Heart right ventricle (tissue), 16 donors: ENCODE measurements at regions not wholly inside any gene's neighbourhood (a gene's known extent, or its start where the extent isn't known, plus 50 kb on each side); places are given as distances from the start of the nearest gene placed in this dataset.

ENCODE experiments used
- ATAC-seq, 8 donors: fragments of 200-7000 bp; cut with Tn5 transposase; one replicate each; pipeline ENCODE4 v1.9.1; 2020; ENCODE audit warnings: mild to moderate bottlenecking in 8 of 8, moderate library complexity in 8 of 8, moderate number of reproducible peaks in 1 of 8
- DNase-seq, 2 donors: peaks; one replicate each; pipeline ENCODE4 v3.0.0-alpha.2; 2020
- H3K27ac ChIP-seq, 10 donors: fragments of 200-600 bp; sonication (generic) in 2 of 10; one replicate each; pipeline versions ENCODE4 v1.5.0 to v1.8.0; 2020 to 2022; ENCODE audit warnings: mild to moderate bottlenecking in 3 of 10
- H3K27me3 ChIP-seq, 7 donors: fragments of 200-600 bp; one replicate each; pipeline ENCODE4 v1.8.0; 2021 to 2022; ENCODE audit warnings: mild to moderate bottlenecking in 2 of 7
- H3K36me3 ChIP-seq, 9 donors: fragments of 200-600 bp; sonication (generic) in 1 of 9; one replicate each; pipeline versions ENCODE4 v1.5.0 to v1.8.0; 2020 to 2022; ENCODE audit warnings: mild to moderate bottlenecking in 2 of 9
- H3K4me1 ChIP-seq, 9 donors: fragments of 200-600 bp; sonication (generic) in 1 of 9; one replicate each; pipeline versions ENCODE4 v1.5.0 to v1.8.0; 2020 to 2022; ENCODE audit warnings: mild to moderate bottlenecking in 4 of 9
- H3K4me3 ChIP-seq, 10 donors: fragments of 200-600 bp; sonication (generic) in 2 of 10; one replicate each; pipeline versions ENCODE4 v1.5.0 to v1.8.0; 2020 to 2022; ENCODE audit warnings: mild to moderate bottlenecking in 7 of 10, moderate library complexity in 2 of 10
- H3K9me3 ChIP-seq, 11 donors: fragments of 200-600 bp in 10 of 11; sonication (generic) in 2 of 11; one replicate each; pipeline versions ENCODE4 v1.5.0 to v1.8.0; 2013 to 2022; ENCODE audit warnings: mild to moderate bottlenecking in 2 of 11, control low read depth in 1 of 11, moderate library complexity in 1 of 11
- WGBS, 2 donors: extraction: QIAGEN DNeasy Blood & Tissue Kit; methylation state at CpG; one replicate each; pipeline ENCODE4 v1.1.7; 2013; ENCODE audit warnings: inconsistent platforms in 1 of 2; 5-methylcytosine and 5-hydroxymethylcytosine counted together
- intact Hi-C, 10 donors: fragments of 100-400 bp; cut with DNase I; formaldehyde crosslinking; loops; one replicate each; pipeline versions ENCODE4 v1.11.1 to v1.14.2; 2022
- TF ChIP-seq, protein P1 (sequence below), 9 donors: fragments of 200-600 bp; sonication (generic) in 2 of 9; IDR thresholded peaks; one replicate each; pipeline versions ENCODE4 v1.5.0 to v1.8.0; 2021 to 2022; ENCODE audit warnings: antibody characterized with exemption in 9 of 9, mild to moderate bottlenecking in 5 of 9, moderate library complexity in 1 of 9
- donor health status: Arrhythmogenic right ventricular cardiomyopathy.
- donor health status: ischemic (EF 13 %, LVEDD 7.1; RV severe dilation, severe dysfunction).
- donor health status: healthy with polysubstance abuse.
- donor health status: DM: no; HTN: yes; CAD: no.
- donor health status: DM: no; HTN: no; CAD: no.
- donor health status: ischemic (EF 25% LVEDD 6.9; RV normal size, moderate dysfunction).
- donor health status: ischemic (EF 25% LVEDD 5.7; RV mildly dilated, moderate dysfunction).
- donor health status: healthy.
- donor health status: DM: yes; HTN: yes; CAD: no.
- donor health status: Ischemic cardiomyopathy.
- donor health status: ischemic (EF 35%, LVEDD 5.7; RV mildly dilated, moderate dysfunction).
- donor health status: nonischemic (EF 11% LVEDD 7.7; RV severe dilation, severe dysfunction).
- donor health status: DM: yes; HTN: yes; CAD: no.
- donor health status: PGD.
- donor health status: ischemic (EF 29% LVEDD 5.4; RV normal size, mild dysfunction).
- donor health status: nonischemic (EF 23%, LVEDD 6.1; RV moderate dilation, normal function).

DNA sequence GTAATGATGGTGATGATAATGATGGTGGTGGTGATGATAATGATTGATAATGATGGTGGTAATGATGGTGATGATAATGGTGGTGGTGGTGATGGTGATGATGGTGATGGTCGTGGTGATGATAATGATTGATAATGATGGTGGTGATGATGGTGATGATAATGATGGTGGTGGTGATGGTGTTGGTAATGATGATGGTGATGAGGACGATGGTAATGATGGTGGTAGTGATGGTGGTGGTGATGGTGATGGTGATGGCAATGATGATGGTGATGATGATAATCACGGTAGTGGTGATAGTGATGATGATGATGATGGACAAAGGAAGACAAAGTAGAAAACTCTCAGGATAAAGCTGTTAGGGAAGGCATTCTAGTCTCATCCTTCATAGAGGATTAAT lies 310.5 kb downstream of the MSX2 start:
- TF ChIP-seq, protein P1, sequence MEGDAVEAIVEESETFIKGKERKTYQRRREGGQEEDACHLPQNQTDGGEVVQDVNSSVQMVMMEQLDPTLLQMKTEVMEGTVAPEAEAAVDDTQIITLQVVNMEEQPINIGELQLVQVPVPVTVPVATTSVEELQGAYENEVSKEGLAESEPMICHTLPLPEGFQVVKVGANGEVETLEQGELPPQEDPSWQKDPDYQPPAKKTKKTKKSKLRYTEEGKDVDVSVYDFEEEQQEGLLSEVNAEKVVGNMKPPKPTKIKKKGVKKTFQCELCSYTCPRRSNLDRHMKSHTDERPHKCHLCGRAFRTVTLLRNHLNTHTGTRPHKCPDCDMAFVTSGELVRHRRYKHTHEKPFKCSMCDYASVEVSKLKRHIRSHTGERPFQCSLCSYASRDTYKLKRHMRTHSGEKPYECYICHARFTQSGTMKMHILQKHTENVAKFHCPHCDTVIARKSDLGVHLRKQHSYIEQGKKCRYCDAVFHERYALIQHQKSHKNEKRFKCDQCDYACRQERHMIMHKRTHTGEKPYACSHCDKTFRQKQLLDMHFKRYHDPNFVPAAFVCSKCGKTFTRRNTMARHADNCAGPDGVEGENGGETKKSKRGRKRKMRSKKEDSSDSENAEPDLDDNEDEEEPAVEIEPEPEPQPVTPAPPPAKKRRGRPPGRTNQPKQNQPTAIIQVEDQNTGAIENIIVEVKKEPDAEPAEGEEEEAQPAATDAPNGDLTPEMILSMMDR (IDR thresholded peaks at IDR 0.05), result no peak
- intact Hi-C loops, result no loop called here
- Histone ChIP-seq H3K4me1 (no peaks in the 10 kb centered on the region), H3K27ac (no peak overlapping the region), H3K9me3 (peaks cover 0 to 14% (median 0%) of the 10 kb centered on the region in 11 donors), H3K4me3 (no peak overlapping the region), H3K27me3 (no peaks in the 10 kb centered on the region), H3K36me3 (no peaks in the 10 kb centered on the region)
- ATAC-seq, result no peak
- DNase-seq, result no peak
- 90 to 94% methylated on average over 3 of the region's 3 CpGs for WGBS, 2 donors

DNA sequence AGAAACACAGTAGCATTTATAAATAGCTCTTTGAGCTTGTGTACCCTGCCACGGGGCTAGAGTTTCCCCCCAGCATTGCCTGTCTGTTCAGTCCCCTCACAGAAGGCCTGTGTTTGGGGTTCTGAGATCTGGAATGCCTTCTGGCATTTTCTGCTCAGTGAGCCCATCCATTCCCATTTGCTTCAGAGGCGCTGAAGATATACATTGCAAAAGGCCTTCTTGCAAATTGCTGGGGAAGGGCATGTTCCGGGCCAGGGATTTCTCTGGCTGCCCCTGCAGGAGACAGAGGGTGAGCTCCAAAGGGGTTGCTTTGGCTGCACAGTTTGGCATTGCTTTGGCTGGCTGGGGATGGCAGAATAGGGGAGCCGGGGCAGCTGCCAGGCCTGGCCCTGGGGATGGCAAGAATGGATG lies 308.4 kb downstream of the MSX2 start:
- WGBS, 2 donors, result 69 to 72% methylated on average over 4 of the region's 4 CpGs

DNA sequence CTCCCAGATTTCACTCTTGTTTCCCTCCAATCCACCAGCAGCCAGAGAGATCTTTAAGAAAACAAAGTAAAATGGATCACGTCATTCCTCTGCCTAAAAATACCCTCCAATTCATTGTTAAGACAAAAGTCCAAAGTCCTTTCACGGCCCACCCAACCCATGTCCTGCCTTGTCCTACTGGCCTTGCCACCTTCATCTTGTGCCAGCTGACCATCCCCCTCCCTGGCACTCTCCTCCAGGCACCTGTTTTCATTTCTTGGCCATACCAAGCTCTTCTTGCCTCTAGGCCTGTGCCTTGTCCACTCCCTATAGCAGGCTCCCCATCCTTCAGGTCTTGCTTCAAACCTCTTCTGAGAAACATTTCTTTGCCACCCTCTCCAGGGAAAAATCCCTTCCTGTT lies 307.6 kb downstream of the MSX2 start:
- intact Hi-C loops, result no loop called here
- WGBS, 2 donors, result 64 to 65% methylated on average over 2 of the region's 2 CpGs
- Histone ChIP-seq H3K4me1 (no peaks in the 10 kb centered on the region), H3K36me3 (no peaks in the 10 kb centered on the region), H3K9me3 (peaks cover 0 to 11% (median 0%) of the 10 kb centered on the region in 11 donors), H3K4me3 (no peak overlapping the region), H3K27me3 (peaks cover 0 to 5% (median 0%) of the 10 kb centered on the region in 7 donors), H3K27ac (no peak overlapping the region)
- ATAC-seq (no peak), DNase-seq (no peak)
- TF ChIP-seq, protein P1 (IDR thresholded peaks at IDR 0.05), result no peak

More for the DNA sequence above, 308.4 kb downstream of the MSX2 start:
- DNase-seq (no peak), ATAC-seq (peak in 1 of 8 donors; percentile 16)
- no peak overlapping the region for H3K4me3 ChIP-seq
- H3K9me3 ChIP-seq, result peaks cover 0 to 11% (median 0%) of the 10 kb centered on the region in 11 donors
- H3K27ac ChIP-seq, result no peak overlapping the region
- TF ChIP-seq, protein P1 (IDR thresholded peaks at IDR 0.05), result no peak
- intact Hi-C loops, result no loop called here
- H3K4me1 ChIP-seq, result no peaks in the 10 kb centered on the region
- H3K27me3 ChIP-seq, result peaks cover 0 to 5% (median 0%) of the 10 kb centered on the region in 7 donors
- H3K36me3 ChIP-seq, result no peaks in the 10 kb centered on the region

DNA sequence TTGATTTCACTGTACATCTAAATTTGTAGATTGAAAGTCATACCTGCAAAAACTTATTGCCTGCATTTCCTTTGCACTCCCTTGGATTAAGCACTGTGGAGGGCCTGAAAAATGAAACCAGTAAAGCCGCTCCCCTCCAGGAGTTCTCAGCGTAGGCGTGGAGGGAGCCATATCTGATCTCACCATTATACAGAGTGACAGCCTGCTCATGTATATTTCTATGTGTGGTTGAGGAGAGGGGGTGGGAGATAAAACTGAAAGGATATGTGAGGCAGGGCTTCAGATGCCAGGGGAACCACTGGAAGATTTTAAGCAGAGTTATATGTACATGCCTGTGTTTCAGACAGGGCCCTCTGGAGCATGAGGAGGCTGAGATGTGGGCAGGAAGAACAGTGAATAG lies 303.0 kb downstream of the MSX2 start:
- TF ChIP-seq, protein P1 (IDR thresholded peaks at IDR 0.05), result no peak
- Histone ChIP-seq H3K27ac (no peak overlapping the region), H3K4me1 (no peaks in the 10 kb centered on the region), H3K4me3 (no peak overlapping the region), H3K36me3 (no peaks in the 10 kb centered on the region), H3K9me3 (peaks cover 0 to 15% (median 0%) of the 10 kb centered on the region in 11 donors), H3K27me3 (peaks cover 0 to 12% (median 0%) of the 10 kb centered on the region in 7 donors)
- intact Hi-C loops, result no loop called here
- WGBS, 2 donors, result 29 to 57% methylated on average over 3 of the region's 3 CpGs
- DNase-seq (no peak), ATAC-seq (no peak)
